AG09309 (cell line): ENCODE measurements at regions not wholly inside any gene's neighbourhood (a gene's known extent, or its start where the extent isn't known, plus 50 kb on each side); places are given as distances from the start of the nearest gene placed in this dataset.

Source experiments
- DNase-seq: peaks from one replicate; pipeline ENCODE4 v3.0.0-alpha.2; 2010; ENCODE audit warnings: low read depth
- H3K4me3 ChIP-seq: 2 replicates; pipeline ENCODE4 v1.5.1; 2011; ENCODE audit warnings: mild to moderate bottlenecking, low read depth, low read length, moderate library complexity; ENCODE audit not compliant: control insufficient read depth
- TF ChIP-seq, protein P1 (sequence below): IDR thresholded peaks from 2 replicates; pipeline ENCODE4 v1.5.1; 2011; ENCODE audit warnings: mild to moderate bottlenecking, low read depth, low read length, inconsistent platforms; ENCODE audit not compliant: insufficient read depth, control insufficient read depth; ENCODE audit errors: missing control alignments

DNA sequence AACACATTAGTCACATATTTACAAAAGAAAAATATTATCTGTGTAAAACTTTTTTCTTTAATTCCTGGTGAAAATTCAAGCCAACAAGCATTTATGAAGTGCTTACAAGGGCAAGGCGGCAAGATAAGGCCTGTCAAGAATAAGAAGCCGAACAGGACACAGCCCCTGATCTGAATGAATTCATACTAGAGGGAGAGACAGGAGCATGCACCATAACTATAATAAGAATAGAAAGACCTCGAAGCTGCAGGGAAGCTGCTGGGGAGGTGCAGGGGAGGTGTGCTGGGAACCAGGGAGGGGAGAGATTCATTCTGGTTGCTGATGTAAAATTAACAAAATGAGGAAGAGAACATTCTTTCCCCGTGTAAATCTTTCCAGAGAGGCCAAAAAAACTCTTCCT lies 60.5 kb upstream of the TARDBP start:
- TF ChIP-seq, protein P1, sequence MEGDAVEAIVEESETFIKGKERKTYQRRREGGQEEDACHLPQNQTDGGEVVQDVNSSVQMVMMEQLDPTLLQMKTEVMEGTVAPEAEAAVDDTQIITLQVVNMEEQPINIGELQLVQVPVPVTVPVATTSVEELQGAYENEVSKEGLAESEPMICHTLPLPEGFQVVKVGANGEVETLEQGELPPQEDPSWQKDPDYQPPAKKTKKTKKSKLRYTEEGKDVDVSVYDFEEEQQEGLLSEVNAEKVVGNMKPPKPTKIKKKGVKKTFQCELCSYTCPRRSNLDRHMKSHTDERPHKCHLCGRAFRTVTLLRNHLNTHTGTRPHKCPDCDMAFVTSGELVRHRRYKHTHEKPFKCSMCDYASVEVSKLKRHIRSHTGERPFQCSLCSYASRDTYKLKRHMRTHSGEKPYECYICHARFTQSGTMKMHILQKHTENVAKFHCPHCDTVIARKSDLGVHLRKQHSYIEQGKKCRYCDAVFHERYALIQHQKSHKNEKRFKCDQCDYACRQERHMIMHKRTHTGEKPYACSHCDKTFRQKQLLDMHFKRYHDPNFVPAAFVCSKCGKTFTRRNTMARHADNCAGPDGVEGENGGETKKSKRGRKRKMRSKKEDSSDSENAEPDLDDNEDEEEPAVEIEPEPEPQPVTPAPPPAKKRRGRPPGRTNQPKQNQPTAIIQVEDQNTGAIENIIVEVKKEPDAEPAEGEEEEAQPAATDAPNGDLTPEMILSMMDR = no peak
- no peak for DNase-seq
- H3K4me3 ChIP-seq = no peak overlapping the region

DNA sequence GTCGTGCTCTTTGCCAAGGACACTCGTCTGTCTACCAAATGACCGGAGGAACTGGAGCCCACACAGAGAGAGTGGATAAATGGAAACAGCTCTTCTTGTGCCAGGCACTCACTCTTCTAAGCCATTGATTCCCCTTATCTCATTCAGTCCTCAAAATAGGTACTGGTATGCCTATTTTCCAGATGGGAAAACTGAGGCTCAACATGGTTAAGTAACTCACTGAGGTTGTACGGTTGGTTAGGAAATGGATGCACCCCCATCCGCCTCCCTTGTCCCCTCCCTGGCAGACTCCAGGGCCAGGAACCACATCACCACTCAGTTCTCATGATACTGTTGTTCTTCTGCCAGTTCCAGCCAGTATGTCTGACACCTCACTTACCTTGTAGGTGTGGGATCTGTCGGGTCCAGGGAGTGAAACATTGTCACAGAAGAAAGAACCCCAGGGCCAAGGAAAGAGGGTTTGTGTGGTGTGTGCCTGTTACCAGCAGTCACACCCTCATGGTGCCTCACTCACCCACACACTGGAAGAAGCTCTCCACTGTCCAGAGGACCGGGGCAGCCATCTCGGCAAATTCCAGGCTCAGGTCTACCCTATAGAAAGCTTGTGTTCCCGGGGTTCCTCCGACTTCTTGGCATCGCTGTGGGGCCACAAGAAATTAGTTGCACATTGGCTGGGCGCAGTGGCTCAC lies 58.8 kb upstream of the TARDBP start:
- no peak for DNase-seq
- H3K4me3 ChIP-seq = no peak overlapping the region
- TF ChIP-seq, protein P1 = no peak

DNA sequence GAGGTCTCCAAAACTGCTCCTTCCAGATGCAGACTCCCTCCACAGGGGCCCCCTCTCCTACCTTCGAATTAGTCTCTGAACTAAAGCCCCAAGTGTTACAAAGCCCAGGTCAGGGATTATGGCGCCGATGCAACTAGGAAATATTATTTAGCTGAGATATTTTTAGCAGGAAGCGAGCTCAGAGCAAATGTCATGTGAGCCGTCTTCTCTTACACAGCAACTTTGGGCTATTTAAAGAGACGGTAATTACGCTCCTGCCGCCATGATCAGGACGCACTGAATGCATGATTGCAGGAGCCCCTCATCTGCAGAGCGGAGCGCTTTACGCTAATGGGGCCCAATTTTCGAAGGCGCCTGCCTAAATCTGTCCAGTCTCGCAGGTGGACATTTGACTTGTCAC lies 55.3 kb upstream of the TARDBP start:
- no peak overlapping the region for H3K4me3 ChIP-seq
- TF ChIP-seq, protein P1 = no peak
- no peak for DNase-seq

DNA sequence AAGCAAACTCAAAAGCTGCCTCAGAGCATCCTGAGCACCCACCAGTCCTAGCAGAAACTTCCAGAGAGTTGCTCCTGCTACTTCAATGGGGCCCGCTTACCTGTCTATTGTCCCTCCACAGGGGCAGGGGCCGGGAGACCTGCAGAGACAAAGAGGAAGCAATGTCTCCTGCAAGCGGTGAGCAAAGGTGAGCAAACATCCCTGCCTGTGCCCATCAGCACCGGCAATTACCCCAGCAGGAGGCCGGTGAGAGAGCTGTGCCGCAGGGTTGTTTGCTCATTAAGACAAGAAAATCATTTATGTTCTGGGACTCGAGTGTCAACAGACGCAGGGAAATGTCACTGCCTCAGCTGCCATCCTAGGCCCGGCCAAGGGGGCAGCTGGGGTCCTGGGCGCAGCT lies 53.8 kb upstream of the TARDBP start:
- no peak for DNase-seq
- H3K4me3 ChIP-seq = no peak overlapping the region
- TF ChIP-seq, protein P1 = no peak

DNA sequence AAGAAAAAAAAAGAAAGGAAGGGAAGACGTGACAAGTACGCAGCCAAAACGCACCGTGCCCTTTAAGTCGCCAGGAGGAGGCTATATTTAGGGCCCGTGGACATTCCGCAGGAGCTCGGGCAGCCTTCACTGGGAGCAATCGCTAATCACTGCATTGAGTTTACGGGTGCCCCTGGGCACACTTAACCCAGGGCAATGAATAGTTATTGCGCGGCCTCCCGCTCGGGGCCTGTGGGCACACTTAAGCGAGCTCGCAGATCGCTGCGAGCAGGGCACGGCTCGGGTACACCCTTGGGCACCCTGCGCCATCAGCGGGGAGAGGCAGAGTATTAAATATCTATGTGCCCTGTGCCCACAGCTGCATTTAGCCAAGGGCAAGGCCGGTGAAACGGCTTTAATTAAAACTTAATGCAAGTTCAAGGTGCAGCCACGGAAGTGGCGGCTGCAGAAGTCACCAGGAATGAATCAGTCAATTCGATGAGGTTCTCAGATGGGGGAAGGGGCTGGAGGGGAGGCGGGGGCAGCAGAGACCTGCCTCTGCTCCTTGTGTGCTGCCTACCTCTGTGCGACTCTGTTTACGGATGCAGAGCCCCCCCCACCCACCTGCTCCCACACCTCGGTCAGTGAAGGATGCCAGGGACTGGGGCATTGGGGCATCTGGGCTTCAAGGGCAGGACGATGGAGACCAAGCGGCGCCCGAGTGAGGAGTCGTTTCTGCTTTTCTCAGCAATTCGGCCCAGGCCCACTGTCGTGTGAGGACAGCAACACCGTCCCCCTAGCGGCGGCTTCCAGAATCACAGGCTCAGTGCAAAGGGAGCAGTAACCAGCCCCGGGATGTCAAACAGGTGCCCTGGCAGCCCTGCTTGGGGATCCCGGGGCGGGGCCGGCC lies 51.8 kb upstream of the TARDBP start:
- no peak overlapping the region for H3K4me3 ChIP-seq
- DNase-seq = no peak
- TF ChIP-seq, protein P1 = peak; percentile 88

DNA sequence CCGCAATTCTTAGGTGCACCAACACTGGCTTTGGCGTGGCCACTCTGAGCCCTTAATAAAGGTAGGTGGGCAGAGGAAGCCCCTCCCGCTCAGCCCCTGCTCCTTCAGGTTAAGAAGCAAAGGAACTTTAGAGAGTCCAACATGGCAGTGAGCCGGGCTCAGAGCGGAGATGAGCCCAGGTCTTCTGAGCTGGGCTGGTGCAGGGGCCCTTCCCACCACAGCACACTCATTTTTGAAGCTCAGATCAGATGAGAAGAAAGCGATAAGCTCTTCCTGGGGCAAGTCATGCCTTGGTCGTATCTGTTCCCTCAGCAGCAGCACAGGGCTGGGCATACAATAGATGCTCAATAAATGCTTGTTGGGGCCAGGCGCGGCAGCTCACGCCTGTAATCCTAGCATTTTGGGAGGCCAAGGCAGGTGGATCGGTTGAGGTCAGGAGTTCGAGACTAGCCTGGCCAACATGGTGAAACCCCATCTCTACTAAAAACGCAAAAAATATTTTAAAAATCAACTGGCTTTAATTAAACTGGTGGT lies 51.1 kb upstream of the TARDBP start:
- DNase-seq = no peak
- no peak overlapping the region for H3K4me3 ChIP-seq
- TF ChIP-seq, protein P1 = no peak
